Thyroid gland (tissue), 4 donors: ENCODE measurements at regions not wholly inside any gene's neighbourhood (a gene's known extent, or its start where the extent isn't known, plus 50 kb on each side); places are given as distances from the start of the nearest gene placed in this dataset.

Source experiments
- DNase-seq, 2 donors: peaks; one replicate each; pipeline ENCODE4 v3.0.0-alpha.2; 2019
- H3K27ac ChIP-seq, 3 donors: fragments of 200-600 bp; sonication (generic); 1 replicate in 2 of 3; 2 replicates in 1 of 3; pipeline ENCODE4 v1.5.1; 2016 to 2019; ENCODE audit warnings: mild to moderate bottlenecking in 1 of 3, moderate library complexity in 1 of 3
- H3K27me3 ChIP-seq: fragments of 200-600 bp; sonication (generic); one replicate; pipeline ENCODE4 v1.5.1; 2019
- H3K36me3 ChIP-seq, 2 donors: fragments of 200-600 bp; sonication (generic); one replicate each; pipeline ENCODE4 v1.5.1; 2016 to 2019
- H3K4me1 ChIP-seq, 2 donors: fragments of 200-600 bp; sonication (generic); one replicate each; pipeline ENCODE4 v1.5.1; 2017 to 2019
- H3K4me3 ChIP-seq, 3 donors: fragments of 200-600 bp; sonication (generic); replicated peaks in 1 of 3; 1 replicate in 2 of 3; 2 replicates in 1 of 3; pipeline ENCODE4 v1.5.1; 2016; ENCODE audit warnings: mild to moderate bottlenecking in 1 of 3
- H3K9me3 ChIP-seq: fragments of 200-600 bp; sonication (generic); one replicate; pipeline ENCODE4 v1.5.1; 2017
- POLR2A ChIP-seq, 2 donors: fragments of 450-650 bp; IDR thresholded peaks; one replicate each; pipeline ENCODE4 v1.6.1; 2017; ENCODE audit warnings: antibody characterized with exemption in 2 of 2, mild to moderate bottlenecking in 2 of 2, moderate library complexity in 1 of 2
- WGBS, 2 donors: methylation state at CpG; one replicate each; pipeline ENCODE4 v1.1.5; 2017; 5-methylcytosine and 5-hydroxymethylcytosine counted together
- intact Hi-C: fragments of 100-400 bp; cut with DNase I; formaldehyde crosslinking; loops from one replicate; pipeline ENCODE4 v1.15.1; 2023
- TF ChIP-seq, protein P1 (sequence below), 6 experiments: fragments of 200-600 bp in 3 of 6; fragments of 450-650 bp in 3 of 6; sonication (generic) in 3 of 6; IDR thresholded peaks; one replicate each; pipeline ENCODE4 v1.5.1; 2016 to 2019; ENCODE audit warnings: antibody characterized with exemption in 6 of 6, mild to moderate bottlenecking in 2 of 6, inconsistent platforms in 1 of 6, moderate library complexity in 1 of 6

GRCh38 chr20:60148885-60149284 lies 190.7 kb downstream of the CDH26 start:
- Histone ChIP-seq H3K9me3 (no peaks in the 10 kb centered on the region), H3K27me3 (no peaks in the 10 kb centered on the region), H3K36me3 (no peaks in the 10 kb centered on the region), H3K4me3 (no peak overlapping the region), H3K4me1 (no peaks in the 10 kb centered on the region), H3K27ac (no peak overlapping the region)
- intact Hi-C loops: no loop called here
- TF ChIP-seq, protein P1, sequence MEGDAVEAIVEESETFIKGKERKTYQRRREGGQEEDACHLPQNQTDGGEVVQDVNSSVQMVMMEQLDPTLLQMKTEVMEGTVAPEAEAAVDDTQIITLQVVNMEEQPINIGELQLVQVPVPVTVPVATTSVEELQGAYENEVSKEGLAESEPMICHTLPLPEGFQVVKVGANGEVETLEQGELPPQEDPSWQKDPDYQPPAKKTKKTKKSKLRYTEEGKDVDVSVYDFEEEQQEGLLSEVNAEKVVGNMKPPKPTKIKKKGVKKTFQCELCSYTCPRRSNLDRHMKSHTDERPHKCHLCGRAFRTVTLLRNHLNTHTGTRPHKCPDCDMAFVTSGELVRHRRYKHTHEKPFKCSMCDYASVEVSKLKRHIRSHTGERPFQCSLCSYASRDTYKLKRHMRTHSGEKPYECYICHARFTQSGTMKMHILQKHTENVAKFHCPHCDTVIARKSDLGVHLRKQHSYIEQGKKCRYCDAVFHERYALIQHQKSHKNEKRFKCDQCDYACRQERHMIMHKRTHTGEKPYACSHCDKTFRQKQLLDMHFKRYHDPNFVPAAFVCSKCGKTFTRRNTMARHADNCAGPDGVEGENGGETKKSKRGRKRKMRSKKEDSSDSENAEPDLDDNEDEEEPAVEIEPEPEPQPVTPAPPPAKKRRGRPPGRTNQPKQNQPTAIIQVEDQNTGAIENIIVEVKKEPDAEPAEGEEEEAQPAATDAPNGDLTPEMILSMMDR (IDR thresholded peaks at IDR 0.05): no peak
- no peak for TF ChIP-seq POLR2A (IDR thresholded peaks at IDR 0.05)
- DNase-seq: no peak

DNA sequence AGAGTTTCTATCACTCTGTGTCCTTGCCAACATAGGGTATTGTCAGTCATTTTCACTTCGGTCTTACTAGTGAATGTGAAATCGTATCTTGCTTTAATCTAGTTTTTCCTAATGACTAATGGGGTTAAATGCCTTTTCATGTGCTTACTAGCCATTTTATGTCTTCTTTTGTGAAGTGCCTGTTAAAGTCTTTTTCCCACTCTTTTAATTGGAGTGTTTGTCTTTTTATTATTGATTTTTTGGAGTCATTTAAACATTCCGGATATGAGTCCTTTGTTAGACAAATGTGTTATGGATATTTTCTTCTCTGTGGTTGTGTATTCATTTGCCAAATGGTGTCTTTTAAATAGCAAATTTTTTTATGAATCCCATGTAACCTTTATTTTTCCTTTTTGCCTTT lies 194.6 kb downstream of the CDH26 start:
- no peaks in the 10 kb centered on the region for H3K4me1 ChIP-seq
- no peak for DNase-seq
- intact Hi-C loops: no loop called here
- H3K9me3 ChIP-seq: no peaks in the 10 kb centered on the region
- no peaks in the 10 kb centered on the region for H3K36me3 ChIP-seq
- WGBS, 2 donors: 69 to 75% methylated on average over 3 of the region's 3 CpGs
- no peak overlapping the region for H3K27ac ChIP-seq
- no peaks in the 10 kb centered on the region for H3K27me3 ChIP-seq
- TF ChIP-seq, protein P1 (IDR thresholded peaks at IDR 0.05): no peak
- no peak overlapping the region for H3K4me3 ChIP-seq

- Histone ChIP-seq H3K9me3 (no peaks in the 10 kb centered on the region), H3K36me3 (no peaks in the 10 kb centered on the region), H3K27me3 (no peaks in the 10 kb centered on the region), H3K4me3 (no peak overlapping the region), H3K4me1 (no peaks in the 10 kb centered on the region), H3K27ac (no peak overlapping the region)
- no peak for DNase-seq
- WGBS, 2 donors: 66 to 67% methylated on average over 2 of the region's 2 CpGs
- intact Hi-C loops: no loop called here
- TF ChIP-seq, protein P1 (IDR thresholded peaks at IDR 0.05): no peak
- TF ChIP-seq POLR2A (IDR thresholded peaks at IDR 0.05): no peak
Measured at GRCh38 chr20:60160451-60161145, 202.4 kb downstream of the CDH26 start.

GRCh38 chr20:60167812-60168211 lies 209.6 kb downstream of the CDH26 start:
- H3K27ac ChIP-seq: no peak overlapping the region
- H3K4me3 ChIP-seq: no peak overlapping the region
- no peaks in the 10 kb centered on the region for H3K27me3 ChIP-seq
- no peaks in the 10 kb centered on the region for H3K36me3 ChIP-seq
- no peak for TF ChIP-seq POLR2A (IDR thresholded peaks at IDR 0.05)
- TF ChIP-seq, protein P1 (IDR thresholded peaks at IDR 0.05): no peak
- H3K4me1 ChIP-seq: no peaks in the 10 kb centered on the region
- intact Hi-C loops: no loop called here
- 77 to 91% methylated on average over 1 of the region's 1 CpG for WGBS, 2 donors
- no peaks in the 10 kb centered on the region for H3K9me3 ChIP-seq
- DNase-seq: no peak

GRCh38 chr20:60168963-60169362 lies 210.7 kb downstream of the CDH26 start:
- Histone ChIP-seq H3K27ac (no peak overlapping the region), H3K9me3 (no peaks in the 10 kb centered on the region), H3K27me3 (no peaks in the 10 kb centered on the region), H3K4me1 (no peaks in the 10 kb centered on the region), H3K36me3 (no peaks in the 10 kb centered on the region), H3K4me3 (no peak overlapping the region)
- no peak for TF ChIP-seq POLR2A (IDR thresholded peaks at IDR 0.05)
- TF ChIP-seq, protein P1 (IDR thresholded peaks at IDR 0.05): no peak
- intact Hi-C loops: no loop called here
- WGBS, 2 donors: 82 to 95% methylated on average over 1 of the region's 1 CpG
- DNase-seq: no peak
